Vagina (tissue), 2 donors: ENCODE measurements at regions not wholly inside any gene's neighbourhood (a gene's known extent, or its start where the extent isn't known, plus 50 kb on each side); places are given as distances from the start of the nearest gene placed in this dataset.

Source experiments
- POLR2AphosphoS5 ChIP-seq, 2 donors: sonication (generic); formaldehyde crosslinking; IDR thresholded peaks; one replicate each; pipeline ENCODE4 v1.9.0; 2017; ENCODE audit warnings: antibody characterized with exemption in 2 of 2, mild to moderate bottlenecking in 2 of 2, low read depth in 1 of 2; ENCODE audit not compliant: insufficient read depth in 1 of 2
- TF ChIP-seq, protein P1 (sequence below), 3 experiments: fragments of 450-650 bp in 2 of 3; fragments of 200-600 bp in 1 of 3; sonication (generic) in 1 of 3; IDR thresholded peaks; one replicate each; pipeline ENCODE4 v1.5.1; 2017 to 2019; ENCODE audit warnings: antibody characterized with exemption in 3 of 3, mild to moderate bottlenecking in 2 of 3, moderate library complexity in 2 of 3

DNA sequence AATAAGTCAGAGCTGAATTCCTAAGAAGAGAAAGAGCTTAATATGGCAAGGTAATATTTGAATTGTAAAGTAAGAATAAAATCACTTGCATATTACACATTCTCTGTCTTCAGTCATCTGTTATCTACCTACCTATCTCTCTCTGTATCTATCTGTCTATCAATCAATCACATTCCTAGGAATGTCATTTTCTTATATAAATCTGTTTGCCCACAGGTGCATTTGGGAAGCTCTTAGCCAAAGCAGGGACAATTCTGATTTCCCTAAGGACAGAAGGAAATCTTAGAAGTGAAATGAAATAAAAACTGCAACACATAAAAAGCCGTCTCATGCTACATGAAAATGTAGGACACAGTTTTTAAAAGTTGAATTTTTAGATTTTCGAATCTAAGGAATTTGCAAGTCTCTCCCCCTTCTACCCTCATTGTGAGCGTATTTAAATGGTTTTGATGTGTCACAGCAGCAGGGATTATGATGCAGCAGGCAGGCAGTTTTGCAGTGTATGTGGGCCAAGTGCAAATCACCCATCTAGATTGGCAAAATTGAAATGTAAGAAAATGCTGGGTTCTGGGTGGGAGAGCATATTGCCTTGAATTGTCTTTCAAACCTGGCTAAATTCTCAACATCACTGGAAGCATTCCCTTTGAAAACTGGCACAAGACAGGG, 155.7 kb downstream of the ACER2 start:
- TF ChIP-seq POLR2AphosphoS5 (IDR thresholded peaks at IDR 0.05; ENCODE audit: insufficient read depth in 1 of 2, low read depth in 1 of 2): no peak
- TF ChIP-seq, protein P1, sequence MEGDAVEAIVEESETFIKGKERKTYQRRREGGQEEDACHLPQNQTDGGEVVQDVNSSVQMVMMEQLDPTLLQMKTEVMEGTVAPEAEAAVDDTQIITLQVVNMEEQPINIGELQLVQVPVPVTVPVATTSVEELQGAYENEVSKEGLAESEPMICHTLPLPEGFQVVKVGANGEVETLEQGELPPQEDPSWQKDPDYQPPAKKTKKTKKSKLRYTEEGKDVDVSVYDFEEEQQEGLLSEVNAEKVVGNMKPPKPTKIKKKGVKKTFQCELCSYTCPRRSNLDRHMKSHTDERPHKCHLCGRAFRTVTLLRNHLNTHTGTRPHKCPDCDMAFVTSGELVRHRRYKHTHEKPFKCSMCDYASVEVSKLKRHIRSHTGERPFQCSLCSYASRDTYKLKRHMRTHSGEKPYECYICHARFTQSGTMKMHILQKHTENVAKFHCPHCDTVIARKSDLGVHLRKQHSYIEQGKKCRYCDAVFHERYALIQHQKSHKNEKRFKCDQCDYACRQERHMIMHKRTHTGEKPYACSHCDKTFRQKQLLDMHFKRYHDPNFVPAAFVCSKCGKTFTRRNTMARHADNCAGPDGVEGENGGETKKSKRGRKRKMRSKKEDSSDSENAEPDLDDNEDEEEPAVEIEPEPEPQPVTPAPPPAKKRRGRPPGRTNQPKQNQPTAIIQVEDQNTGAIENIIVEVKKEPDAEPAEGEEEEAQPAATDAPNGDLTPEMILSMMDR (IDR thresholded peaks at IDR 0.05): no peak
